ENCODE measurements at regions not wholly inside any gene's neighbourhood (a gene's known extent, or its start where the extent isn't known, plus 50 kb on each side); places are given as distances from the start of the nearest gene placed in this dataset.

DNA sequence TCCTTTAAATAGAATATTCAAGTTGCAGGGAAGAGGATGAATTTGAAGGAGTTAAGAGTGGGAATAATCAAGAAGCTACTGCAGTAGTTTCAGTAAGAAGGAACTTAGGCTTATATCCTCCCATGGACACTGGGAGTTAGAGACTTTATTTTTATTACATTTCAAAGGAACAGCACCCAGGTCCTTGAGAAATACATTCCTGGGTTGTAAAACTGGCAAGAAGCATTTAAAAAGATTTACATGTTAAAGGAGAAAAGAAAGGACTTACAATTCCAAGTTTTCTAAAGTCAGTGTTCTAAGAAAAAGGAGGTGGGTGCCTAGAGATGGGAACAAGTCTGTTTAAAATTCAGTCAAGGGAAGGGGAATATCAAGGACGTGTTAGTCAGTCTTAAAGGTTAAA is 306.9 kb downstream of the JRKL start:
- H3K9ac ChIP-seq (replicated peaks; ENCODE audit: extremely low read depth, insufficient read depth, low read length): no peak overlapping the region
- CTCF ChIA-PET: no interaction called here
- dilution Hi-C loops (cut with MboI; ENCODE audit: extremely low pct_ligation_motif_present, low sequenced_read_pairs): no loop called here
- H3K9me3 ChIP-seq (replicated peaks; ENCODE audit: control insufficient read depth, insufficient read depth, low read length): no peaks in the 10 kb centered on the region
- H3K79me2 ChIP-seq (ENCODE audit: control insufficient read depth, insufficient read depth, low read length): no peaks in the 10 kb centered on the region
- H4K20me1 ChIP-seq (replicated peaks; ENCODE audit: control insufficient read depth, extremely low read depth, insufficient read depth, low read length): no peaks in the 10 kb centered on the region
- H3K9me1 ChIP-seq (replicated peaks; ENCODE audit: control insufficient read depth, extremely low read depth, insufficient read depth, low read length): no peaks in the 10 kb centered on the region
- BruUV-seq (replicated peaks): no TSS peak
- no peak overlapping the region for H3K4me3 ChIP-seq (replicated peaks in 1 of 3; ENCODE audit: insufficient read depth in 1 of 3, low read depth in 1 of 3, low read length in 3 of 3)
- no peak overlapping the region for H2AFZ ChIP-seq (ENCODE audit: low read depth, low read length)
- H3K36me3 ChIP-seq (ENCODE audit: control insufficient read depth in 2 of 2, extremely low read depth in 1 of 2, insufficient read depth in 2 of 2, low read length in 2 of 2): no peaks in the 10 kb centered on the region
- no peak for TF ChIP-seq FOS (IDR thresholded peaks at IDR 0.05; ENCODE audit: borderline replicate concordance, insufficient read depth, low read length)
- TF ChIP-seq JUN (IDR thresholded peaks at IDR 0.05; ENCODE audit: borderline replicate concordance, insufficient read depth, insufficient read length, low read depth): no peak
- no peak for TF ChIP-seq MYC (IDR thresholded peaks at IDR 0.05; ENCODE audit: low read depth, low read length)
- TF ChIP-seq, protein P1, sequence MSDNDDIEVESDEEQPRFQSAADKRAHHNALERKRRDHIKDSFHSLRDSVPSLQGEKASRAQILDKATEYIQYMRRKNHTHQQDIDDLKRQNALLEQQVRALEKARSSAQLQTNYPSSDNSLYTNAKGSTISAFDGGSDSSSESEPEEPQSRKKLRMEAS (IDR thresholded peaks at IDR 0.05; ENCODE audit: insufficient read depth, insufficient read length): no peak
- TF ChIP-seq EZH2 (IDR thresholded peaks at IDR 0.05; ENCODE audit: borderline replicate concordance, low read depth, low read length, severe bottlenecking): no peak
- TF ChIP-seq POLR2A (IDR thresholded peaks at IDR 0.05; ENCODE audit: low read depth, low read length): no peak
- TF ChIP-seq POLR2AphosphoS5 (IDR thresholded peaks at IDR 0.05; ENCODE audit: insufficient read depth, low read depth, low read length): no peak
- TF ChIP-seq, protein P2, sequence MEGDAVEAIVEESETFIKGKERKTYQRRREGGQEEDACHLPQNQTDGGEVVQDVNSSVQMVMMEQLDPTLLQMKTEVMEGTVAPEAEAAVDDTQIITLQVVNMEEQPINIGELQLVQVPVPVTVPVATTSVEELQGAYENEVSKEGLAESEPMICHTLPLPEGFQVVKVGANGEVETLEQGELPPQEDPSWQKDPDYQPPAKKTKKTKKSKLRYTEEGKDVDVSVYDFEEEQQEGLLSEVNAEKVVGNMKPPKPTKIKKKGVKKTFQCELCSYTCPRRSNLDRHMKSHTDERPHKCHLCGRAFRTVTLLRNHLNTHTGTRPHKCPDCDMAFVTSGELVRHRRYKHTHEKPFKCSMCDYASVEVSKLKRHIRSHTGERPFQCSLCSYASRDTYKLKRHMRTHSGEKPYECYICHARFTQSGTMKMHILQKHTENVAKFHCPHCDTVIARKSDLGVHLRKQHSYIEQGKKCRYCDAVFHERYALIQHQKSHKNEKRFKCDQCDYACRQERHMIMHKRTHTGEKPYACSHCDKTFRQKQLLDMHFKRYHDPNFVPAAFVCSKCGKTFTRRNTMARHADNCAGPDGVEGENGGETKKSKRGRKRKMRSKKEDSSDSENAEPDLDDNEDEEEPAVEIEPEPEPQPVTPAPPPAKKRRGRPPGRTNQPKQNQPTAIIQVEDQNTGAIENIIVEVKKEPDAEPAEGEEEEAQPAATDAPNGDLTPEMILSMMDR (IDR thresholded peaks at IDR 0.05; ENCODE audit: extremely low read depth in 1 of 2, insufficient read depth in 1 of 2, low read depth in 1 of 2, low read length in 2 of 2): no peak
- no peak for TF ChIP-seq GATA2 (IDR thresholded peaks at IDR 0.05; ENCODE audit: insufficient read depth, insufficient read length, low read depth, low read length)
- no peak for DNase-seq (ENCODE audit: low read depth, low spot score)
- H3K4me1 ChIP-seq (ENCODE audit: control insufficient read depth, extremely low read depth, insufficient read depth, low read length): no peaks in the 10 kb centered on the region
- POLR2A ChIA-PET: no interaction called here
- H3K27me3 ChIP-seq (ENCODE audit: control insufficient read depth in 2 of 2, insufficient read depth in 2 of 2, low read length in 2 of 2): no peaks in the 10 kb centered on the region
- H3K4me2 ChIP-seq (ENCODE audit: insufficient read depth, low read length): no peak overlapping the region
- H3K27ac ChIP-seq (ENCODE audit: insufficient read depth, low read depth, low read length): no peak overlapping the region
- no peak for FAIRE-seq
- intact Hi-C loops (cut with micrococcal nuclease): no loop called here

Measured in endothelial cell of umbilical vein (primary cell).